ENCODE measurements at regions not wholly inside any gene's neighbourhood (a gene's known extent, or its start where the extent isn't known, plus 50 kb on each side); places are given as distances from the start of the nearest gene placed in this dataset.

DNA sequence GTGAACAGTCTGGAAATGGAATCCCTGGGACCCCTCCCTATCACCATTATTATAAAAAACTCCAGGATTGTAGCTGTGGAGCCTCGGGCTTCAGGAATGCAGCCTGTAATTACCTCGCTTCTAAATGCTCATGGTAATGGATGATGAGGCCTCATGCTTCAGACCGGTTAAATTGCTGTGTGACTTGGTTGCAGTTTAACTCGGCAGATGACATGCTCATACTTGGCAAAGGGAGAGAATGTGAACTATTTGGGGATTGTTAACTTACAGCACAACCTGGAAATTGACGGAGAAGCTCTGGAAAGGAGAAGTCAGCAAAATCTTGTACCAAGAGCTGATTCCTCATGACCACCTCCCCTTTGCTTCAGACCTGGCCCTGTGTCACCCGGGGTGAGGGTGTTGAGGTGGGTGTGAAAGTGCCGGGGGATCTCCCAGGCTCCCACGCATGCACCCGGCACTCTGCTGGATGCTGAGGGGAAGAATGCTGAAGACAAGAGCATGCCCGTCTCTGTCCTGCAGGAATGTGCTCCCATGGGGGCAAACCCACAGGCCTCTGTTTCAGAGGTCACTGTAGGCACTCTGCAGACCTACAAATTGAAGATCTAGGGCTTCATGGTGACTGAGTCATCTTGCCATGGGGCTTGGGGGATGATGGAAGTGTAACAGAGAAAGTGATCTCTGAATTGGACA, 364.8 kb downstream of the RPS6KC1 start:
- no peak for ATAC-seq

DNA sequence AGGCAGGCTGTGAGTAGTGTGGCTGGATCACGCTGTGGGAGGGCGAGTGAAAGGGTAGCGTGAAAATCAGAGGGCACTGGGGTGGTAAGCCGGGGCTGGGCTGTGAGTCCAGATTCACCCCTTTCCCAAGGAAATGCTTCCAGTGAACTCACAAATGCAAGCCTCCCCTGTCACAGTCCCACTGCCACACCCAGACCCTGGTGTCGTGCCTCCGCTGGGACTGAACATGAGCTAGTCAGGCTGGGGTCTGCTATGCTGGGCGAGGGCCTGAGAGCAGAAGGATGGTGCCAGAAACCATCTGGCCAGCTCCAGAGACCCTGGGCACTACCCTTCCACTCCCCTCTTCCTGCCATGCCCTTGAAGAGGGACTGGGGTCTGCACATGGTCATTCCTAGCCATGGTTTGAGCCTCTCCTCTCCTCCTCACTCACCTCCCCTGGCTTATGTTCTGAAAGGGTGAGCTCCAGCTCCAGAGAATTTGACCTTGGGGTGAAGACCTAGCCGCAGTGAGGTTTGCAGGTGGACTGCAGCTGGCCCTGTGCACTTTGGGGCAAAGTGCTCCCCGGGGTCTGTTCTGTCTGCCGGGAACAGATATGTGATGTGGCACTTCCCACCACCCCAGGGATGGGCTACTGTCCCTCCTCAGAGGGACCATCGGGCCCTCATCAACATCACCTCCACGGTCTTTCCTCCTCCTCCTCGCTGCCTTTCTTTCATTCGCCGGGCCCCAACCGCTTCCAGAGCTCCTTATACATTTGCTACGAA, 365.6 kb downstream of the RPS6KC1 start:
- ChIA-PET POLR2A (no interaction called here), CTCF (no interaction called here)
- TF ChIP-seq SIN3A (IDR thresholded peaks at IDR 0.05; ENCODE audit: borderline replicate concordance, insufficient read depth, low read depth, low read length), result no peak
- Histone ChIP-seq H3K4me3 (ENCODE audit: low read depth in 2 of 2, low read length in 2 of 2) (no peak overlapping the region), H3K4me1 (ENCODE audit: control insufficient read depth, insufficient read depth, low read length) (no peaks in the 10 kb centered on the region), H3K9me3 (ENCODE audit: control insufficient read depth, insufficient read depth, low read depth, low read length) (no peaks in the 10 kb centered on the region), H3K27ac (ENCODE audit: low read length) (no peak overlapping the region), H3K27me3 (ENCODE audit: control insufficient read depth, insufficient read depth, low read length) (no peaks in the 10 kb centered on the region; the same call in 1 of the 2 replicates), H3K36me3 (ENCODE audit: control insufficient read depth, insufficient read depth, low read length) (no peaks in the 10 kb centered on the region)
- in situ Hi-C loops (cut with HindIII; ENCODE audit: low pct_unique_long_range_greater_than_20kb, low sequenced_read_pairs), result no loop called here
- no TSS peak for BruUV-seq (replicated peaks)
- intact Hi-C loops (cut with micrococcal nuclease; ENCODE audit: unreplicated experiment), result no loop called here
- DNase-seq (ENCODE audit: low read depth, low spot score), result no peak
- no peak for ATAC-seq

More for the DNA sequence above, 364.8 kb downstream of the RPS6KC1 start:
- Histone ChIP-seq H3K4me3 (ENCODE audit: low read depth in 2 of 2, low read length in 2 of 2) (no peak overlapping the region), H3K27me3 (ENCODE audit: control insufficient read depth, insufficient read depth, low read length) (no peaks in the 10 kb centered on the region; the same call in 1 of the 2 replicates), H3K9me3 (ENCODE audit: control insufficient read depth, insufficient read depth, low read depth, low read length) (no peaks in the 10 kb centered on the region), H3K36me3 (ENCODE audit: control insufficient read depth, insufficient read depth, low read length) (no peaks in the 10 kb centered on the region), H3K4me1 (ENCODE audit: control insufficient read depth, insufficient read depth, low read length) (no peaks in the 10 kb centered on the region), H3K27ac (ENCODE audit: low read length) (no peak overlapping the region)
- TF ChIP-seq SIN3A (IDR thresholded peaks at IDR 0.05; ENCODE audit: borderline replicate concordance, insufficient read depth, low read depth, low read length) (no peak), TCF7L2 (IDR thresholded peaks at IDR 0.05; ENCODE audit: low read depth, low read length) (no peak), POLR2AphosphoS5 (IDR thresholded peaks at IDR 0.05; ENCODE audit: low read depth, low read length) (no peak)
- TF ChIP-seq, protein P1, sequence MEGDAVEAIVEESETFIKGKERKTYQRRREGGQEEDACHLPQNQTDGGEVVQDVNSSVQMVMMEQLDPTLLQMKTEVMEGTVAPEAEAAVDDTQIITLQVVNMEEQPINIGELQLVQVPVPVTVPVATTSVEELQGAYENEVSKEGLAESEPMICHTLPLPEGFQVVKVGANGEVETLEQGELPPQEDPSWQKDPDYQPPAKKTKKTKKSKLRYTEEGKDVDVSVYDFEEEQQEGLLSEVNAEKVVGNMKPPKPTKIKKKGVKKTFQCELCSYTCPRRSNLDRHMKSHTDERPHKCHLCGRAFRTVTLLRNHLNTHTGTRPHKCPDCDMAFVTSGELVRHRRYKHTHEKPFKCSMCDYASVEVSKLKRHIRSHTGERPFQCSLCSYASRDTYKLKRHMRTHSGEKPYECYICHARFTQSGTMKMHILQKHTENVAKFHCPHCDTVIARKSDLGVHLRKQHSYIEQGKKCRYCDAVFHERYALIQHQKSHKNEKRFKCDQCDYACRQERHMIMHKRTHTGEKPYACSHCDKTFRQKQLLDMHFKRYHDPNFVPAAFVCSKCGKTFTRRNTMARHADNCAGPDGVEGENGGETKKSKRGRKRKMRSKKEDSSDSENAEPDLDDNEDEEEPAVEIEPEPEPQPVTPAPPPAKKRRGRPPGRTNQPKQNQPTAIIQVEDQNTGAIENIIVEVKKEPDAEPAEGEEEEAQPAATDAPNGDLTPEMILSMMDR (IDR thresholded peaks at IDR 0.05), result no peak
- TF ChIP-seq, protein P2, sequence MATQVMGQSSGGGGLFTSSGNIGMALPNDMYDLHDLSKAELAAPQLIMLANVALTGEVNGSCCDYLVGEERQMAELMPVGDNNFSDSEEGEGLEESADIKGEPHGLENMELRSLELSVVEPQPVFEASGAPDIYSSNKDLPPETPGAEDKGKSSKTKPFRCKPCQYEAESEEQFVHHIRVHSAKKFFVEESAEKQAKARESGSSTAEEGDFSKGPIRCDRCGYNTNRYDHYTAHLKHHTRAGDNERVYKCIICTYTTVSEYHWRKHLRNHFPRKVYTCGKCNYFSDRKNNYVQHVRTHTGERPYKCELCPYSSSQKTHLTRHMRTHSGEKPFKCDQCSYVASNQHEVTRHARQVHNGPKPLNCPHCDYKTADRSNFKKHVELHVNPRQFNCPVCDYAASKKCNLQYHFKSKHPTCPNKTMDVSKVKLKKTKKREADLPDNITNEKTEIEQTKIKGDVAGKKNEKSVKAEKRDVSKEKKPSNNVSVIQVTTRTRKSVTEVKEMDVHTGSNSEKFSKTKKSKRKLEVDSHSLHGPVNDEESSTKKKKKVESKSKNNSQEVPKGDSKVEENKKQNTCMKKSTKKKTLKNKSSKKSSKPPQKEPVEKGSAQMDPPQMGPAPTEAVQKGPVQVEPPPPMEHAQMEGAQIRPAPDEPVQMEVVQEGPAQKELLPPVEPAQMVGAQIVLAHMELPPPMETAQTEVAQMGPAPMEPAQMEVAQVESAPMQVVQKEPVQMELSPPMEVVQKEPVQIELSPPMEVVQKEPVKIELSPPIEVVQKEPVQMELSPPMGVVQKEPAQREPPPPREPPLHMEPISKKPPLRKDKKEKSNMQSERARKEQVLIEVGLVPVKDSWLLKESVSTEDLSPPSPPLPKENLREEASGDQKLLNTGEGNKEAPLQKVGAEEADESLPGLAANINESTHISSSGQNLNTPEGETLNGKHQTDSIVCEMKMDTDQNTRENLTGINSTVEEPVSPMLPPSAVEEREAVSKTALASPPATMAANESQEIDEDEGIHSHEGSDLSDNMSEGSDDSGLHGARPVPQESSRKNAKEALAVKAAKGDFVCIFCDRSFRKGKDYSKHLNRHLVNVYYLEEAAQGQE (IDR thresholded peaks at IDR 0.05; ENCODE audit: insufficient read depth in 1 of 2, low read depth in 2 of 2, low read length in 1 of 2), result no peak
- ChIA-PET POLR2A (no interaction called here), CTCF (no interaction called here)
- no TSS peak for BruUV-seq (replicated peaks)
- intact Hi-C loops (cut with micrococcal nuclease; ENCODE audit: unreplicated experiment), result no loop called here
- no peak for DNase-seq (ENCODE audit: low read depth, low spot score)
- in situ Hi-C loops (cut with HindIII; ENCODE audit: low pct_unique_long_range_greater_than_20kb, low sequenced_read_pairs), result no loop called here

Measured in Panc1 (cell line).